Testis (tissue), 2 donors: ENCODE measurements at regions not wholly inside any gene's neighbourhood (a gene's known extent, or its start where the extent isn't known, plus 50 kb on each side); places are given as distances from the start of the nearest gene placed in this dataset.
"Not testable (repeated sequence)": the region's sequence is repeated elsewhere in the genome, so short reads cannot be mapped to it uniquely, and the experiment has no call there.

Experiments
- DNase-seq: peaks from one replicate; pipeline ENCODE4 v3.0.0-alpha.2; 2019
- H3K27ac ChIP-seq, 2 donors: fragments of 200-600 bp; sonication (generic); one replicate each; pipeline ENCODE4 v1.5.1; 2019
- H3K27me3 ChIP-seq: fragments of 200-600 bp; sonication (generic); one replicate; pipeline ENCODE4 v1.5.1; 2019
- H3K36me3 ChIP-seq: fragments of 200-600 bp; sonication (generic); one replicate; pipeline ENCODE4 v1.5.1; 2017; ENCODE audit warnings: low read depth; ENCODE audit errors: missing control alignments
- H3K4me1 ChIP-seq: fragments of 200-600 bp; sonication (generic); one replicate; pipeline ENCODE4 v1.5.1; 2019
- H3K4me3 ChIP-seq, 2 donors: fragments of 200-600 bp; sonication (generic); one replicate each; pipeline ENCODE4 v1.5.1; 2017 to 2019
- H3K9me3 ChIP-seq: fragments of 200-600 bp; sonication (generic); one replicate; pipeline ENCODE4 v1.5.1; 2017
- CTCF ChIP-seq, 3 experiments: fragments of 450-650 bp in 2 of 3; fragments of 200-600 bp in 1 of 3; sonication (generic) in 1 of 3; IDR thresholded peaks; one replicate each; pipeline ENCODE4 v1.5.1; 2016 to 2019; ENCODE audit warnings: antibody characterized with exemption in 3 of 3, mild to moderate bottlenecking in 2 of 3, moderate library complexity in 1 of 3
- POLR2A ChIP-seq: fragments of 450-650 bp; IDR thresholded peaks from one replicate; pipeline ENCODE4 v1.6.1; 2017; ENCODE audit warnings: antibody characterized with exemption, mild to moderate bottlenecking, moderate library complexity
- WGBS, 2 donors: methylation state at CpG; one replicate each; pipeline ENCODE4 v1.1.5; 2018; 5-methylcytosine and 5-hydroxymethylcytosine counted together
- intact Hi-C: fragments of 100-400 bp; cut with DNase I; formaldehyde crosslinking; loops from one replicate; pipeline ENCODE4 v1.15.1; 2023; ENCODE audit warnings: low total_unique reads

- Histone ChIP-seq H3K27me3 (no peaks in the 10 kb centered on the region), H3K4me3 (no peak overlapping the region), H3K27ac (no peak overlapping the region), H3K36me3 (no peaks in the 10 kb centered on the region), H3K9me3 (no peaks in the 10 kb centered on the region), H3K4me1 (no peaks in the 10 kb centered on the region)
- intact Hi-C loops = no loop called here
- no peak for DNase-seq
- 83 to 88% methylated on average over 2 of the region's 2 CpGs for WGBS, 2 donors
- TF ChIP-seq POLR2A = no peak
- TF ChIP-seq CTCF (IDR thresholded peaks at IDR 0.05) = no peak
Measured at GRCh38 chr7:19552576-19552975, 156.3 kb downstream of the POLR1F start.

- intact Hi-C loops, H3K4me1 ChIP-seq, H3K27me3 ChIP-seq, H3K4me3 ChIP-seq, H3K36me3 ChIP-seq, DNase-seq, H3K9me3 ChIP-seq, H3K27ac ChIP-seq: not testable (repeated sequence)
- WGBS, 2 donors = 66 to 81% methylated on average over 4 to 5 of the region's 5 CpGs
Measured at GRCh38 chr7:19549246-19549645, 159.6 kb downstream of the POLR1F start.

- Histone ChIP-seq H3K9me3 (no peaks in the 10 kb centered on the region), H3K27ac (no peak overlapping the region), H3K4me3 (no peak overlapping the region), H3K36me3 (no peaks in the 10 kb centered on the region), H3K27me3 (no peaks in the 10 kb centered on the region), H3K4me1 (no peaks in the 10 kb centered on the region)
- no peak for DNase-seq
- intact Hi-C loops = no loop called here
- no peak for TF ChIP-seq POLR2A
- TF ChIP-seq CTCF (IDR thresholded peaks at IDR 0.05) = no peak
- 49 to 52% methylated on average over 4 of the region's 4 CpGs for WGBS, 2 donors
Measured at GRCh38 chr7:19537942-19538401, 170.9 kb downstream of the POLR1F start.

GRCh38 chr7:19533266-19533665 is 175.6 kb downstream of the POLR1F start:
- H3K27ac ChIP-seq = no peak overlapping the region

GRCh38 chr7:19530852-19531251 is 178.0 kb downstream of the POLR1F start:
- Histone ChIP-seq H3K4me3 (no peak overlapping the region), H3K27me3 (no peaks in the 10 kb centered on the region), H3K9me3 (no peaks in the 10 kb centered on the region), H3K36me3 (no peaks in the 10 kb centered on the region), H3K4me1 (no peaks in the 10 kb centered on the region), H3K27ac (no peak overlapping the region)
- whole genome bisulfite sequencing, 2 donors = 62 to 84% methylated on average over 3 of the region's 3 CpGs
- DNase-seq = no peak
- TF ChIP-seq POLR2A (no peak), CTCF (IDR thresholded peaks at IDR 0.05) (no peak)
- intact Hi-C loops = no loop called here

More at GRCh38 chr7:19533266-19533665, 175.6 kb downstream of the POLR1F start:
- Histone ChIP-seq H3K27me3 (no peaks in the 10 kb centered on the region), H3K4me3 (no peak overlapping the region), H3K4me1 (no peaks in the 10 kb centered on the region), H3K36me3 (no peaks in the 10 kb centered on the region), H3K9me3 (no peaks in the 10 kb centered on the region)
- DNase-seq = no peak
- 77 to 97% methylated on average over 1 of the region's 1 CpG for WGBS, 2 donors
- intact Hi-C loops = no loop called here
- TF ChIP-seq POLR2A (no peak), CTCF (IDR thresholded peaks at IDR 0.05) (no peak)
